Natural killer cell (primary cell): ENCODE measurements at regions not wholly inside any gene's neighbourhood (a gene's known extent, or its start where the extent isn't known, plus 50 kb on each side); places are given as distances from the start of the nearest gene placed in this dataset.

ENCODE experiments used
- ATAC-seq, 3 donors: fragments of 150-1000 bp in 2 of 3; fragments of 200-7000 bp in 1 of 3; cut with Tn5 transposase; 1 replicate in 1 of 3; 2 replicates in 2 of 3; pipeline ENCODE4 v1.10.0; 2021; ENCODE audit warnings: mild to moderate bottlenecking in 2 of 3, moderate library complexity in 2 of 3
- DNase-seq, 2 donors: peaks; one replicate each; pipeline versions ENCODE4 v3.0.0 to v3.0.0-alpha.2; 2013 to 2021; ENCODE audit warnings: mixed read lengths in 1 of 2
- H3K27ac ChIP-seq: one replicate; pipeline ENCODE4 v1.5.1; 2013; ENCODE audit warnings: mild to moderate bottlenecking, low read length
- H3K27me3 ChIP-seq: one replicate; pipeline ENCODE4 v1.6.1; 2013; ENCODE audit warnings: low read length; ENCODE audit not compliant: control insufficient read depth, insufficient read depth
- H3K36me3 ChIP-seq: one replicate; pipeline ENCODE4 v1.6.1; 2013; ENCODE audit warnings: low read length; ENCODE audit not compliant: control insufficient read depth, insufficient read depth
- H3K4me1 ChIP-seq: one replicate; pipeline ENCODE4 v1.6.1; 2013; ENCODE audit warnings: low read length; ENCODE audit not compliant: control insufficient read depth, insufficient read depth
- H3K4me3 ChIP-seq: one replicate; pipeline ENCODE4 v1.5.1; 2013; ENCODE audit warnings: low read length
- H3K9me3 ChIP-seq: one replicate; pipeline ENCODE4 v1.6.1; 2013; ENCODE audit warnings: low read length; ENCODE audit not compliant: control insufficient read depth, insufficient read depth
- H3K27ac Mint-ChIP-seq, 2 donors: one replicate each; pipeline ENCODE4 v1.8.0; 2022; ENCODE audit warnings: mild to moderate bottlenecking in 2 of 2, mixed read lengths in 2 of 2, moderate library complexity in 1 of 2
- H3K27me3 Mint-ChIP-seq, 2 donors: one replicate each; pipeline ENCODE4 v1.8.0; 2022; ENCODE audit warnings: low read depth in 2 of 2, mixed read lengths in 2 of 2
- H3K36me3 Mint-ChIP-seq: one replicate; pipeline ENCODE4 v1.8.0; 2022; ENCODE audit warnings: mixed read lengths
- H3K4me1 Mint-ChIP-seq, 2 donors: one replicate each; pipeline ENCODE4 v1.8.0; 2022; ENCODE audit warnings: mixed read lengths in 2 of 2
- H3K4me3 Mint-ChIP-seq: one replicate; pipeline ENCODE4 v1.8.0; 2022; ENCODE audit warnings: mild to moderate bottlenecking, moderate library complexity, mixed read lengths
- H3K9me3 Mint-ChIP-seq, 2 donors: one replicate each; pipeline ENCODE4 v1.8.0; 2022; ENCODE audit warnings: mixed read lengths in 2 of 2
- CTCF ChIP-seq: fragments of 200-600 bp; IDR thresholded peaks from one replicate; pipeline ENCODE4 v1.8.0; 2022; ENCODE audit warnings: antibody characterized with exemption
- whole genome bisulfite sequencing: methylation state at CpG from one replicate; pipeline ENCODE4 v1.1.7; 2013; ENCODE audit warnings: missing lambda C conversion rate; ENCODE audit not compliant: insufficient coverage; 5-methylcytosine and 5-hydroxymethylcytosine counted together
- intact Hi-C: fragments of 100-400 bp; cut with micrococcal nuclease; formaldehyde crosslinking; loops from one replicate; pipeline ENCODE4 v1.14.2; 2022

- DNase-seq, result no peak
- no peak overlapping the region for H3K27ac ChIP-seq
- peaks cover 0 to 2% of the 10 kb centered on the region in 2 donors for H3K27me3 Mint-ChIP-seq
- peaks cover 4 to 6% of the 10 kb centered on the region in 2 donors for H3K9me3 Mint-ChIP-seq
- WGBS, result 100% methylated on average over 2 of the region's 2 CpGs
- no peak for TF ChIP-seq CTCF
- H3K36me3 ChIP-seq, result no peaks in the 10 kb centered on the region
- no peaks in the 10 kb centered on the region for H3K4me1 ChIP-seq
- H3K4me3 ChIP-seq, result no peak overlapping the region
- no peak for ATAC-seq
- no peaks in the 10 kb centered on the region for H3K36me3 Mint-ChIP-seq
- H3K4me1 Mint-ChIP-seq, result no peaks in the 10 kb centered on the region
- H3K4me3 Mint-ChIP-seq, result no peak overlapping the region
- no peak overlapping the region for H3K27ac Mint-ChIP-seq
- no peaks in the 10 kb centered on the region for H3K27me3 ChIP-seq
- intact Hi-C loops, result no loop called here
- no peaks in the 10 kb centered on the region for H3K9me3 ChIP-seq
Observed at GRCh38 chr3:189534531-189534930, 96.7 kb upstream of the TP63 start.

- no peaks in the 10 kb centered on the region for H3K36me3 ChIP-seq
- Mint-ChIP-seq H3K9me3 (peaks cover 3 to 4% of the 10 kb centered on the region in 2 donors), H3K36me3 (no peaks in the 10 kb centered on the region), H3K27ac (no peak overlapping the region), H3K4me3 (no peak overlapping the region), H3K4me1 (no peaks in the 10 kb centered on the region), H3K27me3 (peaks cover 0 to 2% of the 10 kb centered on the region in 2 donors)
- no peak overlapping the region for H3K4me3 ChIP-seq
- H3K27me3 ChIP-seq, result no peaks in the 10 kb centered on the region
- ATAC-seq (no peak), DNase-seq (no peak)
- no peak for TF ChIP-seq CTCF
- no peaks in the 10 kb centered on the region for H3K4me1 ChIP-seq
- H3K27ac ChIP-seq, result no peak overlapping the region
- WGBS, result no CpG with 5 or more reads among the region's 1 CpG
- intact Hi-C loops, result no loop called here
- no peaks in the 10 kb centered on the region for H3K9me3 ChIP-seq
Observed at GRCh38 chr3:189537135-189537534, 94.1 kb upstream of the TP63 start.

- no peak for TF ChIP-seq CTCF
- H3K27ac Mint-ChIP-seq, result no peak overlapping the region
- intact Hi-C loops, result no loop called here
- ATAC-seq, result no peak
- H3K27me3 ChIP-seq, result no peaks in the 10 kb centered on the region
- no peak for DNase-seq
- H3K27ac ChIP-seq, result no peak overlapping the region
- no peak overlapping the region for H3K4me3 Mint-ChIP-seq
- H3K9me3 Mint-ChIP-seq, result peaks cover 8 to 23% of the 10 kb centered on the region in 2 donors
- H3K4me1 Mint-ChIP-seq, result no peaks in the 10 kb centered on the region
- peaks cover 6% of the 10 kb centered on the region for H3K9me3 ChIP-seq
- no peaks in the 10 kb centered on the region for H3K36me3 ChIP-seq
- H3K36me3 Mint-ChIP-seq, result peaks cover 13% of the 10 kb centered on the region
- H3K4me1 ChIP-seq, result no peaks in the 10 kb centered on the region
- H3K27me3 Mint-ChIP-seq, result no peaks in the 10 kb centered on the region
- no peak overlapping the region for H3K4me3 ChIP-seq
Observed at GRCh38 chr3:189547448-189547847, 83.7 kb upstream of the TP63 start.

- no peak overlapping the region for H3K27ac ChIP-seq
- H3K4me1 ChIP-seq, result no peaks in the 10 kb centered on the region
- peaks cover 6% of the 10 kb centered on the region for H3K9me3 ChIP-seq
- H3K4me3 ChIP-seq, result no peak overlapping the region
- DNase-seq (no peak), ATAC-seq (no peak)
- H3K4me3 Mint-ChIP-seq, result no peak overlapping the region
- no peak for TF ChIP-seq CTCF
- H3K36me3 Mint-ChIP-seq, result peaks cover 13% of the 10 kb centered on the region
- H3K9me3 Mint-ChIP-seq, result peaks cover 8 to 23% of the 10 kb centered on the region in 2 donors
- no peaks in the 10 kb centered on the region for H3K27me3 ChIP-seq
- H3K4me1 Mint-ChIP-seq, result no peaks in the 10 kb centered on the region
- no peak overlapping the region for H3K27ac Mint-ChIP-seq
- H3K27me3 Mint-ChIP-seq, result no peaks in the 10 kb centered on the region
- intact Hi-C loops, result no loop called here
- H3K36me3 ChIP-seq, result no peaks in the 10 kb centered on the region
Observed at GRCh38 chr3:189548053-189548452, 83.1 kb upstream of the TP63 start.
